NT2/D1 (cell line): ENCODE measurements at regions not wholly inside any gene's neighbourhood (a gene's known extent, or its start where the extent isn't known, plus 50 kb on each side); places are given as distances from the start of the nearest gene placed in this dataset.

Source experiments
- YY1 ChIP-seq: IDR thresholded peaks from 2 replicates; pipeline ENCODE4 v1.6.1; 2011; ENCODE audit not compliant: insufficient read length, insufficient read depth
- ZNF274 ChIP-seq: IDR thresholded peaks from 2 replicates; pipeline ENCODE4 v1.6.1; 2011; ENCODE audit warnings: mild to moderate bottlenecking, low read depth, low read length

GRCh38 chr4:64718091-64718490 is 308.8 kb upstream of the TECRL start:
- TF ChIP-seq YY1 = no peak
- no peak for TF ChIP-seq ZNF274
